PC-9 (cell line): ENCODE measurements at regions not wholly inside any gene's neighbourhood (a gene's known extent, or its start where the extent isn't known, plus 50 kb on each side); places are given as distances from the start of the nearest gene placed in this dataset.

Source experiments
- BruUV-seq: library from RNA; stranded (reverse); fragments of 400-500 nt; replicated peaks from 2 replicates; lab custom pipeline; 2021; lab: Mats Ljungman, UMichigan
- CTCF ChIA-PET: fragments of 300-600 bp; sonication (Branson Sonifier 250); formaldehyde crosslinking; loops from one replicate; lab custom pipeline; 2022; ENCODE audit warnings: antibody characterized with exemption; lab: Charles Lee
- POLR2A ChIA-PET: fragments of 300-600 bp; sonication (Branson Sonifier 250); formaldehyde crosslinking; loops from one replicate; lab custom pipeline; 2022; ENCODE audit warnings: antibody characterized with exemption; ENCODE audit not compliant: unreplicated experiment; lab: Charles Lee
- DNase-seq, 2 experiments: peaks; one replicate each; pipeline versions ENCODE4 v3.0.0 to v3.0.0-alpha.2; 2015 to 2022; ENCODE audit warnings: mixed read lengths in 1 of 2
- H2AFZ ChIP-seq: fragments of 200-600 bp; sonication (generic); 2 replicates; pipeline ENCODE4 v1.8.1; 2017; ENCODE audit warnings: antibody characterized with exemption
- H3F3A ChIP-seq: fragments of 200-600 bp; sonication (generic); 2 replicates; pipeline ENCODE4 v1.8.1; 2017; ENCODE audit warnings: antibody characterized with exemption, mild to moderate bottlenecking, low read depth; ENCODE audit not compliant: insufficient read depth
- H3K27ac ChIP-seq: fragments of 200-600 bp; sonication (generic); 2 replicates; pipeline ENCODE4 v1.6.1; 2016; ENCODE audit warnings: mixed run types
- H3K27me3 ChIP-seq: fragments of 200-600 bp; sonication (generic); 2 replicates; pipeline ENCODE4 v1.6.1; 2016; ENCODE audit warnings: low read depth, mixed run types; ENCODE audit not compliant: insufficient read depth
- H3K36me3 ChIP-seq: fragments of 200-600 bp; sonication (generic); 2 replicates; pipeline ENCODE4 v1.6.1; 2016; ENCODE audit warnings: low read depth, mixed run types
- H3K4me1 ChIP-seq: fragments of 200-600 bp; sonication (generic); replicated peaks from 2 replicates; pipeline ENCODE4 v1.6.1; 2016; ENCODE audit warnings: mixed run types; ENCODE audit not compliant: insufficient read depth
- H3K4me2 ChIP-seq: fragments of 200-600 bp; sonication (generic); 2 replicates; pipeline ENCODE4 v1.6.1; 2017; ENCODE audit warnings: mixed run types
- H3K4me3 ChIP-seq: fragments of 200-600 bp; sonication (generic); 2 replicates; pipeline ENCODE4 v1.6.1; 2016; ENCODE audit warnings: mixed run types
- H3K79me2 ChIP-seq: fragments of 200-600 bp; sonication (generic); 2 replicates; pipeline ENCODE4 v1.6.1; 2017; ENCODE audit warnings: low read depth, mixed run types
- H3K9me2 ChIP-seq: fragments of 200-600 bp; sonication (generic); 2 replicates; pipeline ENCODE4 v1.8.1; 2017; ENCODE audit warnings: mild to moderate bottlenecking; ENCODE audit not compliant: insufficient read depth
- H3K9me3 ChIP-seq: fragments of 200-600 bp; sonication (generic); 2 replicates; pipeline ENCODE4 v1.8.1; 2016; ENCODE audit warnings: low read depth; ENCODE audit not compliant: insufficient read depth
- H4K20me1 ChIP-seq: fragments of 200-600 bp; sonication (generic); 2 replicates; pipeline ENCODE4 v1.8.1; 2017; ENCODE audit not compliant: insufficient read depth
- EZH2 ChIP-seq: fragments of 200-600 bp; sonication (generic); IDR thresholded peaks from 2 replicates; pipeline ENCODE4 v1.8.0; 2017; ENCODE audit warnings: antibody characterized with exemption, low read depth
- intact Hi-C: fragments of 100-400 bp; cut with micrococcal nuclease; formaldehyde crosslinking; loops from one replicate; pipeline ENCODE4 v1.10.0; 2022; ENCODE audit not compliant: unreplicated experiment
- TF ChIP-seq, protein P1 (sequence below): fragments of 200-600 bp; sonication (generic); conservative IDR thresholded peaks from 2 replicates; pipeline ENCODE4 v1.6.1; 2017; ENCODE audit warnings: mixed run types, antibody characterized with exemption, mild to moderate bottlenecking, moderate library complexity

DNA sequence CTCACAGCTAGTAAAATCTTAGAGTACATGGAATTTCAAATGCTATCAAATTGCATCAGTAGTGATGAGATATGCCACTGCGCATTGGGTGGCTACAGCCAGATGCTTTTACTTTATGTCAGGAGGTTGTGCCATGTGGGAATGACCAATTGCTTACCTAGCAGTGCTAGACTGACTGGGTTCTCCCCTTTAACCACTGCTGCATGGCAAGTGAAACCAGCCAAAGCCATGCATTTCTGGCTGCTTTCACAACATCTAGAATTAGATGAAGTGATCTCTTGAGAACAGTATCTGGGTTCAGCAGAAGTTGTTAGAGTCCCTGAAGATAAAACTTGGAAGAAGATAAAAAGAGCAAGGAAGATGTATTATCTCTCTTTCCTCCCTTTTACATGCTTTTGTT, 1174.2 kb upstream of the CDH2 start:
- DNase-seq: no peak
- H2AFZ ChIP-seq: no peak overlapping the region
- intact Hi-C loops: no loop called here
- no peaks in the 10 kb centered on the region for H3K4me1 ChIP-seq
- no peaks in the 10 kb centered on the region for H3K9me2 ChIP-seq
- ChIA-PET POLR2A (no interaction called here), CTCF (no interaction called here)
- H3K9me3 ChIP-seq: no peaks in the 10 kb centered on the region
- no peak overlapping the region for H3K27ac ChIP-seq
- TF ChIP-seq, protein P1, sequence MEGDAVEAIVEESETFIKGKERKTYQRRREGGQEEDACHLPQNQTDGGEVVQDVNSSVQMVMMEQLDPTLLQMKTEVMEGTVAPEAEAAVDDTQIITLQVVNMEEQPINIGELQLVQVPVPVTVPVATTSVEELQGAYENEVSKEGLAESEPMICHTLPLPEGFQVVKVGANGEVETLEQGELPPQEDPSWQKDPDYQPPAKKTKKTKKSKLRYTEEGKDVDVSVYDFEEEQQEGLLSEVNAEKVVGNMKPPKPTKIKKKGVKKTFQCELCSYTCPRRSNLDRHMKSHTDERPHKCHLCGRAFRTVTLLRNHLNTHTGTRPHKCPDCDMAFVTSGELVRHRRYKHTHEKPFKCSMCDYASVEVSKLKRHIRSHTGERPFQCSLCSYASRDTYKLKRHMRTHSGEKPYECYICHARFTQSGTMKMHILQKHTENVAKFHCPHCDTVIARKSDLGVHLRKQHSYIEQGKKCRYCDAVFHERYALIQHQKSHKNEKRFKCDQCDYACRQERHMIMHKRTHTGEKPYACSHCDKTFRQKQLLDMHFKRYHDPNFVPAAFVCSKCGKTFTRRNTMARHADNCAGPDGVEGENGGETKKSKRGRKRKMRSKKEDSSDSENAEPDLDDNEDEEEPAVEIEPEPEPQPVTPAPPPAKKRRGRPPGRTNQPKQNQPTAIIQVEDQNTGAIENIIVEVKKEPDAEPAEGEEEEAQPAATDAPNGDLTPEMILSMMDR: no peak
- no peak for TF ChIP-seq EZH2
- no peaks in the 10 kb centered on the region for H3F3A ChIP-seq
- H3K79me2 ChIP-seq: no peaks in the 10 kb centered on the region
- H4K20me1 ChIP-seq: no peaks in the 10 kb centered on the region
- H3K36me3 ChIP-seq: no peaks in the 10 kb centered on the region
- no TSS peak for BruUV-seq
- no peak overlapping the region for H3K4me2 ChIP-seq
- H3K27me3 ChIP-seq: no peaks in the 10 kb centered on the region
- no peak overlapping the region for H3K4me3 ChIP-seq

DNA sequence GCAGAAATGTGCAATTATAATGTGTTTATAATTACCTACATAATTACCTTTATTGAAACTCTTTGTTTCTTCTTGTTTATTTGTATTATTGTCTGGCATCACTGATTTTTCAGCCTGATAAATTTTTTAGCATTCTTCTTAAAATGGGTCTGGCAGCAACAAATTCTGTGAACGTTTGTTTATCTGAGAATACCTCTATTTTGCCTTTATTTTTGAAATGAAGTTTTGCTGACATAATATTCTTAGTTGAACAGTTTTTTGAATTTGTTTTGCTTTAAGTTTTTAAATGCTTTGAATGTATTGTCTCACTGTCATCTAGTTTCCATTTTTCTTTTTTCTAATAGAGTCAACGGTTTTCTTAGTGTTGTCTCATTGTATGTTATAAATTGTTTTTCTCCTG, 1152.0 kb upstream of the CDH2 start:
- no peak for DNase-seq
- BruUV-seq: no TSS peak
- no peaks in the 10 kb centered on the region for H3F3A ChIP-seq
- intact Hi-C loops: no loop called here
- H3K79me2 ChIP-seq: no peaks in the 10 kb centered on the region
- H2AFZ ChIP-seq: no peak overlapping the region
- no peaks in the 10 kb centered on the region for H3K36me3 ChIP-seq
- no peak overlapping the region for H3K4me3 ChIP-seq
- H3K9me2 ChIP-seq: no peaks in the 10 kb centered on the region
- POLR2A ChIA-PET: no interaction called here
- CTCF ChIA-PET: no interaction called here
- no peaks in the 10 kb centered on the region for H3K9me3 ChIP-seq
- H3K4me1 ChIP-seq: no peaks in the 10 kb centered on the region
- H3K4me2 ChIP-seq: no peak overlapping the region
- no peaks in the 10 kb centered on the region for H3K27me3 ChIP-seq
- H4K20me1 ChIP-seq: no peaks in the 10 kb centered on the region
- no peak overlapping the region for H3K27ac ChIP-seq
- no peak for TF ChIP-seq EZH2
- TF ChIP-seq, protein P1: no peak

DNA sequence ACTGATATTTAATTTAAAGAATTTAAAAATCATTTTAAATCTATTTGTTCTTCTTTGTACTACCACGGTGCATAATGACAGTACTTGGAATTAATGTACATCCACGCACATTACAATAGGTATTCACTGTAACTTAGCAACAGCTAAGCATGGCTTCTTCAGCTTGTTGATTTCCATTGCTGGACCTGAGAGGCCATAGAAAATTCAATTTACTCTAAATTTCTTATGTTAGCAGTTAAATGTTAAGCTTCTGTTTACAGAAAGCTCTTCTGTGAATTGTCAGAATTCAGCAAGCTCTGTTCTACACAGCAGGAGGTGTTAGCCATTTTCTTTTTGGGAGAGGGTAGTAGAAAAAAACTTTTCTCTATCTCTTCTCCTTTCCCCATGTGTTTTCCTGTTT, 1149.3 kb upstream of the CDH2 start:
- no peak for TF ChIP-seq EZH2
- TF ChIP-seq, protein P1: no peak
- H3K36me3 ChIP-seq: no peaks in the 10 kb centered on the region
- H3K27ac ChIP-seq: no peak overlapping the region
- H3K79me2 ChIP-seq: no peaks in the 10 kb centered on the region
- no peaks in the 10 kb centered on the region for H3K9me2 ChIP-seq
- POLR2A ChIA-PET: no interaction called here
- BruUV-seq: no TSS peak
- no peak overlapping the region for H2AFZ ChIP-seq
- no peak overlapping the region for H3K4me3 ChIP-seq
- CTCF ChIA-PET: no interaction called here
- no peak overlapping the region for H3K4me2 ChIP-seq
- H4K20me1 ChIP-seq: no peaks in the 10 kb centered on the region
- H3K9me3 ChIP-seq: no peaks in the 10 kb centered on the region
- no peaks in the 10 kb centered on the region for H3K27me3 ChIP-seq
- intact Hi-C loops: no loop called here
- no peak for DNase-seq
- no peaks in the 10 kb centered on the region for H3F3A ChIP-seq
- no peaks in the 10 kb centered on the region for H3K4me1 ChIP-seq
